ENCODE measurements at regions not wholly inside any gene's neighbourhood (a gene's known extent, or its start where the extent isn't known, plus 50 kb on each side); places are given as distances from the start of the nearest gene placed in this dataset.
A peak's percentile ranks its signal among the peaks of the same experiment; 100 is the strongest.
"Not testable (repeated sequence)": the region's sequence is repeated elsewhere in the genome, so short reads cannot be mapped to it uniquely, and the experiment has no call there.

GRCh38 chr14:53430870-53431269, 277.7 kb upstream of the DDHD1 start:
- DNase-seq (ENCODE audit: low read depth in 2 of 3, low spot score in 2 of 3), result no peak

DNA sequence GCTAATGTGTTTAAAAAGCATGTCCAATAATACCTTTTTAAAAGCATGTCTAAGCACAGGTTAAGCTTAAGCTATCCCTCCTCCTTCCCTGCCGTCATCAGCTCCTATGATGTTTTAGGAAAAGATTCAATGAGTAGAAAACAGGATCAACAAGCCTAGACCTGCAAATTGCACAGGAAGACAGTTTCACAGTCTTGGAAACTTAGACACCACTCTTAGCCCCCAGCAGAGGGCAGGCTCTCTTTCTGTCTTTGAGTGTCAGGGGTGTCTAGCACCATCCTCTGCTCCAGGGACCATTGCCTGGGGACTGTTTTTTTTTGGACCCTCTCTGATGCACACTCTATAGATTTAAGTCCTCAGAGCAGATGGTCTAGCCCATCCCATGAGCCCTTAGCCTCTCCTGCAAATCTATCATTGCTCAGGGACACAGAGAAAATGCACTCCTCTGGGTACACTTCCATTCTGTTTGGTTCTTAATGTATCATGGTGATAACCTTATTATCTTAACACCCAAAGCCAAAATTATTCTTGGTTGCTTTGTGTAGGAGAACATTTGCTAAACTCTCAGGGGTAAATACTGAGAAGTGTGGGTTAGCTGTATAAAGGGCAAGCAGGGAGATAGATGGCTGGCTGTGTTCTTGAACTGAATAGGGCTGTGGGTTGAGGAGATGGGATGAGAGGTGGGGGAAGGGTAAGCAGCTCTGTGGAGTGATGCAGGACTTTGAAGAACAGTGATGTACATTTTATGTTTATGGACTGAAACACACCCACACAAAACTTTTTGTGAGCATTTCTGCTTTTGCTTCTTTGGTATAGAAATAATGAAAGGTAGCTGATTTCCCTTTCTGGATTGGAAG, 259.9 kb upstream of the DDHD1 start:
- peak in 2 of 3 donors; percentile 1 to 6 for DNase-seq (ENCODE audit: low read depth in 2 of 3, low spot score in 2 of 3)

- no peak for DNase-seq (ENCODE audit: low read depth in 2 of 3, low spot score in 2 of 3)
These were observed 258.0 kb upstream of the DDHD1 start for GRCh38 chr14:53411125-53411524.

GRCh38 chr14:53409969-53410368, 256.8 kb upstream of the DDHD1 start:
- no peak for DNase-seq (ENCODE audit: low read depth in 2 of 3, low spot score in 2 of 3)

GRCh38 chr14:53409289-53409688, 256.2 kb upstream of the DDHD1 start:
- no peak for DNase-seq (ENCODE audit: low read depth in 2 of 3, low spot score in 2 of 3)

DNA sequence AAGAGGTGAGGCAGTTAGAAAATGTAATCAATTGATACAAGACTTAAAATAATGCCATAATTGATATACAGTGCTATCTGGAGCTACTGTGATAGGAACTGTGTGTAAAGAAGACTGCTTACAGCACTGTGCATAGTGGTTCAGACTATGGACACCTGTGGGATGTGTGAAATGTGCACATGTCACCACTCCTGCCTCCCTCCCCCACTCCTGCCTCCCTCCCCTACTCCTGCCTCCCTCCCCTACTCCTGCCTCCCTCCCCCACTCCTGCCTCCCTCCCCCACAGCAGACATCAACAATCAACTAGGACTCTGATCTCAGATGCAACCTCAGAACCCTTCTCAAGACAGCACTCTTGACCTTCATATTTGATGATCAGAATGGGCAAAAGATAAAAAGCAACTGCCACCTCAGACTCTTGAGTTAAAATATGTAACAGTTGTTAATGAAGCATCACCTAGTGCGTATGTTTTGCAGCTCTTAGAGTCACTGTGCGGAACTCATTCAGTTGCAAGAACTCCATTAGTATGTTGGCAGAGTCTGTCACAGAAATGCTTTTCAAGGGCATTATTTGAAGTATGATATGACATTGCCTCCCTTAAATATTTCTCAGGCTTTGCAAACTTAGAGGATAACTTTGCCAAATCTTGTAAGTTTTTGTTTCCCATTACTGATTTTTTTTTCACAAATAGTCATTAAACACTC, 255.2 kb upstream of the DDHD1 start:
- DNase-seq (ENCODE audit: low read depth in 2 of 3, low spot score in 2 of 3), result no peak

GRCh38 chr14:53406519-53406918, 253.4 kb upstream of the DDHD1 start:
- no peak for DNase-seq (ENCODE audit: low read depth in 2 of 3, low spot score in 2 of 3)

DNA sequence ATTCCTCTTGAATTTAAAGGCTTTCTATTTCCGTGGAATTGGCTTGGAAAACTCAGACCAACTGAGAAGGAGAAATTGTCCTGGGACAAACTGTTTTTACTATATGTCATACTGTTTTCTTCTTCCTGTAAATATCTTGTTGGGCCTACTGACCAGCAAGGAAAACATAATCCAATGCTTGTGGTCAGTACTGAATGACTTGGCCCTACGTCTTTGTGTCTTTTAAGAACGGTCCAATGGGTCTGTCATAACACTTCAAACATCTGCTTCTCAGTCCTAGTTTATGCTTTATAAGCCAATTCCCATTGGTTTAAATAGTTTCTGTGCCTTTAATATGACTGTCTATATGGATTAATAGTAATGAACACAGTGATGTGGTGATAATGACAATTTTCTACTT, 248.5 kb upstream of the DDHD1 start:
- DNase-seq (ENCODE audit: low read depth in 2 of 3, low spot score in 2 of 3), result no peak

DNA sequence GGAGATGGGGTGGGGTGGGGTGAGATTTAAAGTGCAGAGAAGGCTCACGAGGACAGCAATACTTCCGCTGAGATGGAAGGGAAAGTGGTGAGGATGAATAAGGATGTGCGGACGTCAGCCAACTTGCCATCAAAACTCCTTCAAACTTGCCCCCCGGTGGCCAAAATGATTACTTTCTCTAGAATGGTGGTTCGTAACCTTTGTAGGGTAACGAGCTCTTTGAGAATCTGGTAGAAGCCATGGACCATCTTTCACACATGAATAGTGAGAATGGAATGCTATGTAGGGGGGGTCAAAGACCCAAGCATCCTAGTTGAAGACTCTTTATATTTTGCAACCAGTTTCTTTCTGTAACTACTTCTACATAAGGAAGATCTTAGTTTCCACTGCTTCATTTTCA, 245.9 kb upstream of the DDHD1 start:
- DNase-seq (ENCODE audit: low read depth in 2 of 3, low spot score in 2 of 3), result no peak

DNA sequence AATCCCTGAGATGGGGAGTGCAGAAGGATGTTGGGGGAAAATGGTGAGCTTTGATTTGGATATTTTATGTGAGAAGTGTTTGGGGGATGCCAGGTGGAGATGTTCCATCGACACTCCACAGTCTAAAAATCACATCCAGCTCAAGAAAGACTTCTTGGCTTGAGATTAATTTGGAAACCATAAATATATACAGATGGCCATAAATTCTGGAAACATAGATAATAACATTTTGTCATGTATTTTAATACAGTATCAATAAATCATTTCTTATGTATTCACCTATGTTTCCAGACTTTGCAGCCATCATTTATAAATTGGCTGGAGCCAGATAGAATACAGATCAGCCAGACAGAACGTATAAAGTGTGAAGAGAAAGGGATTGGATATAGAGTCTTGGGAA, 245.5 kb upstream of the DDHD1 start:
- DNase-seq (ENCODE audit: low read depth in 2 of 3, low spot score in 2 of 3), result no peak

GRCh38 chr14:53395267-53395666, 242.1 kb upstream of the DDHD1 start:
- not testable (repeated sequence) for DNase-seq (ENCODE audit: low read depth in 2 of 3, low spot score in 2 of 3)

DNA sequence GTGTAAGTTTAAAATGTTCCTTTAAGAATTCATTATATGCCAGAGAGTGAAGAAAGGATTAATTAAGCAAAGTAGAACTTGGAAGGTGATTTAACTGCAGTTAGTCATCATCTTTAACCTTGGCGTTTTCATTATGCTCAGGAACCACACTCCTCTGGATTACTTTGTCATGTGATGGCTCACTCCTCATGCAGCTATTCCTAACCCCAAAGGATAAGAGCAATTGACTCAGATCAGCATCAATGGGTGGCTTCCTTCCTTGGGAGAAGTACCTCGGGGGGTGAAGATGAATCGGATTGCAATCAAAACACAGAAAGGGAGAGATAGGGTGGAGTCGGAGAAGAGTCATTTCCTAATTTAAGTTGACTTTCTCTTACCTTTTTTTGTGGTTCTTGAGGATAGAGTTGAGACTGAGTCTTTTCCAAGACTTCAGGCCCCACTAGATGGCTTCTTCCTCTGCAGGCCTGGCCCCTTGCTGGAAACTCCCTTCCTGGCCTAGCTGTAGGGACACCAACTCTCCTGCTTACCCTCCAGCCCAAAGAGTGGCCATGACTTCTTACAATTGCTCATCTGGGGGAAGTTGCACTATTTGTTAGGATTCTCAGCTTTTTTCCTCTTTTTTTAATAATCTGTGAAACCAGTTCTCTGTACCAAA, 238.6 kb upstream of the DDHD1 start:
- no peak for DNase-seq (ENCODE audit: low read depth in 2 of 3, low spot score in 2 of 3)

DNA sequence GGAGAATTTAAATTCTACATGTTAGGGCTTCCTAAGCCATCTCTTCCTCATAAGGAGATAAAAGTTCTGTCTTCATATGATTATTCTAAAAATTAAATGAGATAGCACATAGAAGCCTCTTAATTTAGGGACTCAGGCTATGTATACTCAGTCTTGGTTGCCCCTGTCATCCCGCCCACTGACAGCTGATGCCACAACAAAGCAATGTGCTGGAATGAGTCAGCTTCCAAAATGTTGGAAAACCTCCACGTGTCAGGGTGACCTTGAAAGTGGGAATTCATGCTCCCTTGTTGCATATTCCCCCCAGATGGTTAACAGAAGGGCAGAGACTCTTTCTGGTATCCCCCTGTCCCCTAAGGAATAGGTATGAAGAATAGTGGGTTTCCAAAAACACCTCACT, 238.0 kb upstream of the DDHD1 start:
- no peak for DNase-seq (ENCODE audit: low read depth in 2 of 3, low spot score in 2 of 3)

DNA sequence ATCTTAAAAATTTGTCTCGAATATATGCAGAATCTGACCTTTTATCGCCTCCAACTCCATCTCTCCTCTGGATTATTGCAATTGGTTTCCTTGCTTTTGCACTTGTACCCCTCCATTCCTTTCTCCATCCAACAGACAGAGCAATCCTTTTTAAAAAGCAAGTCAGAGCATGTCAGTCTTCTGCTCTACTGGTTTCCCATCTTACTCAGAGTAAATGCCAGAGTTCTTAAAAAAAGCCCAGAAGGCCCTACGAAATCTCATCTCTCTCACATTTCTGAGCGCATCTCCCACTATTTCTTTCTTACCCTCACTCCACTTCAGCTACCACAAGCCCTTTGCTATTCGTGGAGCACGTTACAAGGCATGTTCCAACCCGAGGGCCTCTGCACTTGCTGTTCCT, 236.9 kb upstream of the DDHD1 start:
- DNase-seq (ENCODE audit: low read depth in 2 of 3, low spot score in 2 of 3), result no peak

DNA sequence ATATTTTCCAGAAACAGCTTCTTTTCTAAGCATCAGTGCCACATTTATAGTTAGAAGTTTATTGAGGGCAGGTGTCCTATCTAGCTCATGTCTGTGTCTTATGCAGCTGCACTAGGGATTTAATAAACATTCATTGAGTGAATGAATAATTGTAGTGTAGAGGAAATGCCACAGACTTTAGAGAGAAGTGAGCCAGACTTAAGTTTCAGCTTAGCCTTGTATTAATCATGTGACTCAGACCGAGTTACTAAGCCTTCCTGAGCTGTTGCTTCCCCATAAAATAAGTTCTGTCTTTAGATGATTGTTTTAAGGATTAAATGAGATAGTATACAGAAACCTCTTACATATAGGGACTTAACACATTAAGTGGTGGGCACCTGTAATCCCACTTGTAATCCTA, 236.1 kb upstream of the DDHD1 start:
- no peak for DNase-seq (ENCODE audit: low read depth in 2 of 3, low spot score in 2 of 3)

DNA sequence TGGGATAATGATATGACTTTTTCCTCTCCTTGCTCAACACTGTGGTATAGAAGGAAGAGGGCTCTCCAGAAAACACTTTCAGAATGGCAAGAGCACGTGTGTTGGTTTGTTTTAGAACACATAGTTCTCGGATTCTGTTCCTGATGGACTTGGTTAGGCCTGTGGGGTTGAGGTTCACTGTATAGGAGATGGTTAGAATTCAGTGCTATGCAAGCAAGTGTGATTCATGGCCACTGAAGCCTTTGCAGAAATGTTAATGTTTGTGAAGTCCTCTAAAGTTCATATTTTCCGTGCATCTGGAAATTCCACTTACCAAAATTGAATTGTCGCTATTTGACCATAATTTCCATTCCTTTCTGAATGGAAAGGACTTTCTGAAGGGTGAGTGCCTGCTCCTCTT, 233.2 kb upstream of the DDHD1 start:
- DNase-seq (ENCODE audit: low read depth in 2 of 3, low spot score in 2 of 3), result no peak

- DNase-seq (ENCODE audit: low read depth in 2 of 3, low spot score in 2 of 3), result no peak
These were observed 231.4 kb upstream of the DDHD1 start for GRCh38 chr14:53384536-53384935.

GRCh38 chr14:53384073-53384472, 230.9 kb upstream of the DDHD1 start:
- no peak for DNase-seq (ENCODE audit: low read depth in 2 of 3, low spot score in 2 of 3)

DNA sequence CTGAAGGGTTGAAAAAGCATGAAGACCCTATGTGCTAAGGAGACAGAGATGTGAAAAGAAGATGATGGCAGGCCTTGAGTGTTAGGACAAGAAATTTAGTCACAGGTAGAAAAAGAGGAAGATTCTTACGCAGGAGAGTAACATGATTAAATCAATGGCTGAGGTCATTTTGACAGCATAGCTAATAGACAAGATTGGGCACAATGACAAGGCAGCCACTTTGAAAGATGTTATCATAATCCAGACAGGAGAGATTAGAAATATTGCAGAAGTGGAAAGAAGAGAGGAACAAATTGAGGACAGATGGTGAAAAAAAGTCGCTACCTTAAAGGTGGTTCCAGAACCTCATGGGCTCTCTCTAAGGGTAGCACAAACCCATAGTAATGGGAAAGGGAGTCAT, 228.8 kb upstream of the DDHD1 start:
- no peak for DNase-seq (ENCODE audit: low read depth in 2 of 3, low spot score in 2 of 3)

- DNase-seq (ENCODE audit: low read depth in 2 of 3, low spot score in 2 of 3), result no peak
These were observed 227.7 kb upstream of the DDHD1 start for GRCh38 chr14:53380867-53381225.

GRCh38 chr14:53380052-53380866, 227.1 kb upstream of the DDHD1 start:
- DNase-seq (ENCODE audit: low read depth in 2 of 3, low spot score in 2 of 3), result no peak
